HepG2 (cell line): ENCODE measurements at regions not wholly inside any gene's neighbourhood (a gene's known extent, or its start where the extent isn't known, plus 50 kb on each side); places are given as distances from the start of the nearest gene placed in this dataset.

Source experiments
- ATAC-seq: fragments of 200-7000 bp; cut with Tn5 transposase; 3 replicates; pipeline ENCODE4 v1.9.1; 2020; ENCODE audit warnings: mild to moderate bottlenecking, moderate library complexity
- BruUV-seq: library from RNA; stranded (reverse); fragments of 400-500 nt; replicated peaks from 2 replicates; lab custom pipeline; 2021; lab: Mats Ljungman, UMichigan
- CTCF ChIA-PET: fragments of 300-600 bp; formaldehyde crosslinking; extraction: SDS; loops from one replicate; lab custom pipeline; 2021; ENCODE audit warnings: low total read pairs, inconsistent platforms, low intra/inter-chr PET ratio; lab: Yijun Ruan, JAX
- POLR2A ChIA-PET: fragments of 350-600 bp; sonication (Branson Sonifier 250); formaldehyde crosslinking; loops from one replicate; lab custom pipeline; 2020; ENCODE audit warnings: antibody characterized with exemption, inconsistent platforms; lab: Yijun Ruan, JAX
- DNase-seq: peaks from one replicate; pipeline ENCODE4 v3.0.0-alpha.2; 2015; ENCODE audit warnings: low spot score
- FAIRE-seq: peaks from 3 replicates; lab custom pipeline; 2011; peaks lifted over from hg19 to GRCh38; lab: Jason Lieb, UNC
- H2AFZ ChIP-seq: one replicate; pipeline ENCODE4 v1.6.1; 2011; ENCODE audit warnings: low read length, inconsistent platforms
- H3K27ac ChIP-seq: fragments of 300-600 bp; 3 replicates; pipeline ENCODE4 v1.8.0; 2011; ENCODE audit warnings: mixed run types, mild to moderate bottlenecking, mixed read lengths, low read length, inconsistent platforms; ENCODE audit not compliant: insufficient read depth; ENCODE audit errors: extremely low read length
- H3K27me3 ChIP-seq, 2 experiments: fragments of 200-600 bp in 1 of 2; 2 replicates in 1 of 2; 3 replicates in 1 of 2; pipeline versions ENCODE4 v1.6.0 to v1.8.0; 2011; ENCODE audit warnings: low read length in 2 of 2, mild to moderate bottlenecking in 2 of 2, moderate library complexity in 2 of 2, inconsistent platforms in 1 of 2; ENCODE audit not compliant: insufficient read depth in 2 of 2, control insufficient read depth in 1 of 2
- H3K36me3 ChIP-seq, 2 experiments: fragments of 200-600 bp in 1 of 2; replicated peaks in 1 of 2; 2 replicates in 1 of 2; 3 replicates in 1 of 2; pipeline versions ENCODE4 v1.5.1 to v1.8.0; 2011; ENCODE audit warnings: low read length in 2 of 2, inconsistent platforms in 1 of 2; ENCODE audit not compliant: insufficient read depth in 2 of 2, control insufficient read depth in 1 of 2
- H3K4me1 ChIP-seq: 2 replicates; pipeline ENCODE4 v1.5.1; 2012; ENCODE audit warnings: low read length, inconsistent platforms; ENCODE audit not compliant: insufficient read depth
- H3K4me2 ChIP-seq: 2 replicates; pipeline ENCODE4 v1.6.0; 2011; ENCODE audit warnings: low read depth, low read length, inconsistent platforms
- H3K4me3 ChIP-seq, 3 experiments: fragments of 200-600 bp in 1 of 3; sonication (generic), shearing (Covaris generic) in 1 of 3; replicated peaks in 1 of 3; 2 replicates each; pipeline ENCODE4 v1.5.1; 2011 to 2016; ENCODE audit warnings: low read length in 3 of 3, inconsistent platforms in 2 of 3, low read depth in 2 of 3, mild to moderate bottlenecking in 2 of 3, control low read depth in 1 of 3, mixed read lengths in 1 of 3; ENCODE audit not compliant: insufficient read depth in 1 of 3
- H3K79me2 ChIP-seq: one replicate; pipeline ENCODE4 v1.6.1; 2011; ENCODE audit warnings: low read length, inconsistent platforms; ENCODE audit not compliant: insufficient read depth
- H3K9ac ChIP-seq: 2 replicates; pipeline ENCODE4 v1.6.0; 2011; ENCODE audit warnings: mild to moderate bottlenecking, low read depth, low read length, inconsistent platforms; ENCODE audit not compliant: insufficient read depth
- H3K9me3 ChIP-seq: 2 replicates; pipeline ENCODE4 v1.5.1; 2012; ENCODE audit warnings: mild to moderate bottlenecking, low read length
- H4K20me1 ChIP-seq: 2 replicates; pipeline ENCODE4 v1.6.0; 2011; ENCODE audit warnings: inconsistent platforms, mild to moderate bottlenecking, low read length, moderate library complexity; ENCODE audit not compliant: insufficient read depth
- AGO1 ChIP-seq: fragments of 200-400 bp; formaldehyde crosslinking; IDR thresholded peaks from 2 replicates; pipeline ENCODE4 v1.6.1; 2017; ENCODE audit warnings: mild to moderate bottlenecking, low read depth, low read length, moderate library complexity; ENCODE audit not compliant: poor library complexity, severe bottlenecking
- ASH2L ChIP-seq: fragments of 300-600, 200-600 bp; sonication (generic); IDR thresholded peaks from 2 replicates; pipeline ENCODE4 v1.7.0; 2017; ENCODE audit warnings: low read depth, mild to moderate bottlenecking, moderate library complexity, mixed read lengths, low read length; ENCODE audit not compliant: insufficient read length
- BCL3 ChIP-seq: sonication (generic); formaldehyde crosslinking; IDR thresholded peaks from 2 replicates; pipeline ENCODE4 v1.5.1; 2020; ENCODE audit warnings: mild to moderate bottlenecking, missing genetic modification reagents, moderate library complexity
- BRD4 ChIP-seq: sonication (generic); formaldehyde crosslinking; IDR thresholded peaks from 2 replicates; pipeline ENCODE4 v1.4.0; 2020; ENCODE audit warnings: missing genetic modification reagents
- EED ChIP-seq: sonication (generic); formaldehyde crosslinking; IDR thresholded peaks from 2 replicates; pipeline ENCODE4 v1.5.0; 2020; ENCODE audit warnings: mild to moderate bottlenecking, missing genetic modification reagents
- HHEX ChIP-seq: IDR thresholded peaks from 2 replicates; pipeline ENCODE4 v1.6.1; 2016; ENCODE audit warnings: control low read depth
- HNRNPLL ChIP-seq: fragments of 200-400 bp; formaldehyde crosslinking; IDR thresholded peaks from 2 replicates; pipeline ENCODE4 v1.6.1; 2017; ENCODE audit warnings: mild to moderate bottlenecking, low read depth, low read length; ENCODE audit not compliant: poor library complexity, severe bottlenecking
- HOXA9 ChIP-seq: sonication (generic); formaldehyde crosslinking; IDR thresholded peaks from 2 replicates; pipeline ENCODE4 v1.8.1; 2022; ENCODE audit warnings: missing genetic modification reagents, mild to moderate bottlenecking, moderate library complexity, borderline replicate concordance
- KMT2B ChIP-seq: IDR thresholded peaks from 2 replicates; pipeline ENCODE4 v1.6.1; 2016; ENCODE audit warnings: missing genetic modification reagents, missing compliant biosample characterization
- ZNF777 ChIP-seq: sonication (generic); formaldehyde crosslinking; IDR thresholded peaks from 2 replicates; pipeline ENCODE4 v1.4.0; 2020; ENCODE audit warnings: missing genetic modification reagents
- WGBS: methylation state at CpG from one replicate; pipeline ENCODE4 v1.1.6; 2017; ENCODE audit warnings: low lambda C conversion rate; 5-methylcytosine and 5-hydroxymethylcytosine counted together
- in situ Hi-C: cut with HindIII; loops from 2 replicates; pipeline ENCODE4 v1.10.0; 2017; ENCODE audit warnings: low pct_unique_long_range_greater_than_20kb; ENCODE audit not compliant: extremely low pct_ligation_motif_present
- intact Hi-C: fragments of 100-400 bp; cut with micrococcal nuclease; formaldehyde crosslinking; loops from one replicate; pipeline ENCODE4 v1.10.0; 2022; ENCODE audit not compliant: unreplicated experiment

- 73% methylated on average over 3 of the region's 3 CpGs for WGBS
- Histone ChIP-seq H3K4me2 (no peak overlapping the region), H3K4me1 (no peaks in the 10 kb centered on the region), H3K36me3 (no peaks in the 10 kb centered on the region), H2AFZ (no peak overlapping the region), H3K9me3 (peaks cover 74% of the 10 kb centered on the region), H3K27ac (no peak overlapping the region), H3K4me3 (no peak overlapping the region), H3K79me2 (no peaks in the 10 kb centered on the region), H3K27me3 (no peaks in the 10 kb centered on the region), H4K20me1 (no peaks in the 10 kb centered on the region), H3K9ac (no peak overlapping the region)
- intact Hi-C loops: no loop called here
- POLR2A ChIA-PET: no interaction called here
- no peak for TF ChIP-seq HOXA9 (CRISPR knock-in tag)
- TF ChIP-seq BCL3: no peak
- TF ChIP-seq HHEX (CRISPR knock-in tag): no peak
- no peak for TF ChIP-seq BRD4 (CRISPR knock-in tag)
- no peak for TF ChIP-seq ZNF777 (CRISPR knock-in tag)
- TF ChIP-seq ASH2L: no peak
- TF ChIP-seq EED (CRISPR knock-in tag): no peak
- no peak for TF ChIP-seq HNRNPLL
- no peak for TF ChIP-seq KMT2B (CRISPR knock-in tag)
- no peak for TF ChIP-seq AGO1
- no peak for FAIRE-seq
- no TSS peak for BruUV-seq
- no peak for DNase-seq
- in situ Hi-C loops: no loop called here
- no peak for ATAC-seq
- CTCF ChIA-PET: no interaction called here
Measured at GRCh38 chr21:28357743-28358142, 634.9 kb downstream of the LTN1 start.
